ENCODE measurements at regions not wholly inside any gene's neighbourhood (a gene's known extent, or its start where the extent isn't known, plus 50 kb on each side); places are given as distances from the start of the nearest gene placed in this dataset.

GRCh38 chr5:133889271-133889905, 79.0 kb downstream of the C5orf15 start:
- no peak for TF ChIP-seq POLR2AphosphoS5 (IDR thresholded peaks at IDR 0.05; ENCODE audit: low read depth, low read length)
- no peak for TF ChIP-seq POLR2A (IDR thresholded peaks at IDR 0.05; ENCODE audit: low read depth, low read length)
- TF ChIP-seq TAF1 (IDR thresholded peaks at IDR 0.05; ENCODE audit: low read depth, low read length) = no peak
- no peak for TF ChIP-seq PAX5 (IDR thresholded peaks at IDR 0.05; ENCODE audit: insufficient read depth, low read length, severe bottlenecking)
- no peak for TF ChIP-seq POU2F2 (IDR thresholded peaks at IDR 0.05; ENCODE audit: low read depth, low read length)
- no peak for TF ChIP-seq SPI1 (IDR thresholded peaks at IDR 0.05; ENCODE audit: low read depth, low read length)
